ENCODE measurements at regions not wholly inside any gene's neighbourhood (a gene's known extent, or its start where the extent isn't known, plus 50 kb on each side); places are given as distances from the start of the nearest gene placed in this dataset.

DNA sequence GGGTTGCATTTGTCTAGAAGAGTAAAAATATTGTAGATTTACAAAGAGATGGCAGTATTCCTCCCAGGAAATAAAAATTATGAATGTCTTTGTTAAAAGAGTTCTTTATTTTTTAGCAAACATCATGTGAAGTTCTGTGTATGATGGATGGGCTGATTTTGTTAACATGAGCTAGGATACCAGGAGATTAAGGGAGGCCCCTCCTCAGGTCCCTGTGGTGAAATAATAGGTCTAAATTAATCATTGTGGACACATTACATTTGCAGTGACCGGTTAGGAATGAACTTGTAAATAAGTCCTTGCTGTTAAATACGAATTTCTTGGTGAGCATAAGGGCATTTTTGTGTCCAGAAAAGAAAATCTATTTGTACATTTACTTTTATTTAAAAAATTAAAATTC, 339.4 kb upstream of the PHF14 start:
- no peak overlapping the region for H4K8ac ChIP-seq (ENCODE audit: low read depth in 2 of 2, low read length in 2 of 2)
- no peaks in the 10 kb centered on the region for H3K9me1 ChIP-seq (ENCODE audit: insufficient read depth, low read length)
- no peaks in the 10 kb centered on the region for H3K79me1 ChIP-seq (ENCODE audit: low read depth in 1 of 2, low read length in 2 of 2)
- no peak overlapping the region for H2BK15ac ChIP-seq (ENCODE audit: low read depth, low read length)
- whole genome bisulfite sequencing, 2 experiments (ENCODE audit: extremely low coverage in 2 of 2, insufficient read length in 1 of 2) = no CpG with 5 or more reads among the region's 2 CpGs
- no peak overlapping the region for H3K4me2 ChIP-seq (ENCODE audit: low read depth, low read length)
- no peak overlapping the region for H4K91ac ChIP-seq (ENCODE audit: insufficient read depth, low read depth, low read length)
- no peak overlapping the region for H2BK120ac ChIP-seq (ENCODE audit: low read depth, low read length)
- H3K27ac ChIP-seq (ENCODE audit: insufficient read depth, low read length) = no peak overlapping the region
- ATAC-seq (ENCODE audit: low read depth) = no peak
- intact Hi-C loops (cut with micrococcal nuclease) = no loop called here
- H3K14ac ChIP-seq (replicated peaks; ENCODE audit: low read depth, low read length) = no peak overlapping the region
- H2BK5ac ChIP-seq (ENCODE audit: low read depth, low read length, poor library complexity, severe bottlenecking) = no peak overlapping the region
- H3K9me3 ChIP-seq (ENCODE audit: control insufficient read depth, insufficient read depth, low read length) = no peaks in the 10 kb centered on the region; the same call in 1 of the 2 replicates
- H2BK20ac ChIP-seq (ENCODE audit: low read depth, low read length) = no peak overlapping the region
- H2AK9ac ChIP-seq (replicated peaks; ENCODE audit: low read depth, low read length, poor library complexity) = no peak overlapping the region
- no peak overlapping the region for H3K9ac ChIP-seq (ENCODE audit: low read depth, low read length)
- no TSS peak for BruUV-seq (replicated peaks)
- H3K18ac ChIP-seq (ENCODE audit: low read depth, low read length) = no peak overlapping the region
- TF ChIP-seq NFE2L2 (IDR thresholded peaks at IDR 0.05; ENCODE audit: low read depth, low read length) (no peak), FOS (IDR thresholded peaks at IDR 0.05; ENCODE audit: low read depth, low read length) (no peak), CEBPB (IDR thresholded peaks at IDR 0.05; ENCODE audit: low read depth, low read length) (no peak), MAFK (IDR thresholded peaks at IDR 0.05; ENCODE audit: low read depth, low read length) (no peak), RCOR1 (IDR thresholded peaks at IDR 0.05; ENCODE audit: insufficient replicate concordance, low read length) (no peak), MAZ (IDR thresholded peaks at IDR 0.05; ENCODE audit: borderline replicate concordance, low read depth, low read length) (no peak), BHLHE40 (IDR thresholded peaks at IDR 0.05; ENCODE audit: low read depth, low read length) (no peak), CHD1 (IDR thresholded peaks at IDR 0.05; ENCODE audit: low read depth, low read length) (no peak), RFX5 (IDR thresholded peaks at IDR 0.05; ENCODE audit: low read depth, low read length) (no peak), SMC3 (IDR thresholded peaks at IDR 0.05; ENCODE audit: low read depth, low read length) (no peak), MXI1 (IDR thresholded peaks at IDR 0.05; ENCODE audit: borderline replicate concordance, low read depth, low read length) (no peak), POLR2A (IDR thresholded peaks at IDR 0.05; ENCODE audit: low read depth, low read length) (no peak), RAD21 (IDR thresholded peaks at IDR 0.05; ENCODE audit: low read length) (no peak)
- TF ChIP-seq, protein P1, sequence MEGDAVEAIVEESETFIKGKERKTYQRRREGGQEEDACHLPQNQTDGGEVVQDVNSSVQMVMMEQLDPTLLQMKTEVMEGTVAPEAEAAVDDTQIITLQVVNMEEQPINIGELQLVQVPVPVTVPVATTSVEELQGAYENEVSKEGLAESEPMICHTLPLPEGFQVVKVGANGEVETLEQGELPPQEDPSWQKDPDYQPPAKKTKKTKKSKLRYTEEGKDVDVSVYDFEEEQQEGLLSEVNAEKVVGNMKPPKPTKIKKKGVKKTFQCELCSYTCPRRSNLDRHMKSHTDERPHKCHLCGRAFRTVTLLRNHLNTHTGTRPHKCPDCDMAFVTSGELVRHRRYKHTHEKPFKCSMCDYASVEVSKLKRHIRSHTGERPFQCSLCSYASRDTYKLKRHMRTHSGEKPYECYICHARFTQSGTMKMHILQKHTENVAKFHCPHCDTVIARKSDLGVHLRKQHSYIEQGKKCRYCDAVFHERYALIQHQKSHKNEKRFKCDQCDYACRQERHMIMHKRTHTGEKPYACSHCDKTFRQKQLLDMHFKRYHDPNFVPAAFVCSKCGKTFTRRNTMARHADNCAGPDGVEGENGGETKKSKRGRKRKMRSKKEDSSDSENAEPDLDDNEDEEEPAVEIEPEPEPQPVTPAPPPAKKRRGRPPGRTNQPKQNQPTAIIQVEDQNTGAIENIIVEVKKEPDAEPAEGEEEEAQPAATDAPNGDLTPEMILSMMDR (conservative IDR thresholded peaks at IDR 0.05; ENCODE audit: low read depth, low read length) = no peak
- TF ChIP-seq, protein P2, sequence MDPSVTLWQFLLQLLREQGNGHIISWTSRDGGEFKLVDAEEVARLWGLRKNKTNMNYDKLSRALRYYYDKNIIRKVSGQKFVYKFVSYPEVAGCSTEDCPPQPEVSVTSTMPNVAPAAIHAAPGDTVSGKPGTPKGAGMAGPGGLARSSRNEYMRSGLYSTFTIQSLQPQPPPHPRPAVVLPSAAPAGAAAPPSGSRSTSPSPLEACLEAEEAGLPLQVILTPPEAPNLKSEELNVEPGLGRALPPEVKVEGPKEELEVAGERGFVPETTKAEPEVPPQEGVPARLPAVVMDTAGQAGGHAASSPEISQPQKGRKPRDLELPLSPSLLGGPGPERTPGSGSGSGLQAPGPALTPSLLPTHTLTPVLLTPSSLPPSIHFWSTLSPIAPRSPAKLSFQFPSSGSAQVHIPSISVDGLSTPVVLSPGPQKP (IDR thresholded peaks at IDR 0.05; ENCODE audit: borderline replicate concordance, low read depth, low read length) = no peak
- TF ChIP-seq, protein P3, sequence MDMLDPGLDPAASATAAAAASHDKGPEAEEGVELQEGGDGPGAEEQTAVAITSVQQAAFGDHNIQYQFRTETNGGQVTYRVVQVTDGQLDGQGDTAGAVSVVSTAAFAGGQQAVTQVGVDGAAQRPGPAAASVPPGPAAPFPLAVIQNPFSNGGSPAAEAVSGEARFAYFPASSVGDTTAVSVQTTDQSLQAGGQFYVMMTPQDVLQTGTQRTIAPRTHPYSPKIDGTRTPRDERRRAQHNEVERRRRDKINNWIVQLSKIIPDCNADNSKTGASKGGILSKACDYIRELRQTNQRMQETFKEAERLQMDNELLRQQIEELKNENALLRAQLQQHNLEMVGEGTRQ (IDR thresholded peaks at IDR 0.05; ENCODE audit: low read depth, low read length) = no peak
- no peak overlapping the region for H3K56ac ChIP-seq (ENCODE audit: extremely low read depth, insufficient read depth, low read length)
- H3K4me1 ChIP-seq (ENCODE audit: control insufficient read depth, insufficient read depth, low read length) = no peaks in the 10 kb centered on the region
- no peak overlapping the region for H2AK5ac ChIP-seq (ENCODE audit: low read depth, low read length)
- in situ Hi-C loops (cut with MboI; ENCODE audit: low sequenced_read_pairs) = no loop called here
- no peak overlapping the region for H4K5ac ChIP-seq (ENCODE audit: low read depth, low read length)
- ChIA-PET POLR2A (ENCODE audit: unreplicated experiment) (no interaction called here), CTCF (no interaction called here)
- H3K27me3 ChIP-seq (ENCODE audit: control insufficient read depth, insufficient read depth, low read length) = no peaks in the 10 kb centered on the region
- dilution Hi-C loops (cut with HindIII; ENCODE audit: low sequenced_read_pairs, unreplicated experiment) = no loop called here
- no peak for DNase-seq
- no peak overlapping the region for H2AFZ ChIP-seq (replicated peaks; ENCODE audit: low read length, poor library complexity)
- no peaks in the 10 kb centered on the region for H4K20me1 ChIP-seq (ENCODE audit: insufficient read depth, low read length)
- H3K4ac ChIP-seq (ENCODE audit: low read depth, low read length) = no peak overlapping the region
- H3K36me3 ChIP-seq (ENCODE audit: control insufficient read depth, insufficient read depth, low read length) = no peaks in the 10 kb centered on the region
- H3K23ac ChIP-seq (ENCODE audit: low read depth, low read length) = no peak overlapping the region
- H3K4me3 ChIP-seq (ENCODE audit: insufficient read depth, low read depth, low read length) = no peak overlapping the region

All from IMR-90 (cell line).